ENCODE measurements at regions not wholly inside any gene's neighbourhood (a gene's known extent, or its start where the extent isn't known, plus 50 kb on each side); places are given as distances from the start of the nearest gene placed in this dataset.

DNA sequence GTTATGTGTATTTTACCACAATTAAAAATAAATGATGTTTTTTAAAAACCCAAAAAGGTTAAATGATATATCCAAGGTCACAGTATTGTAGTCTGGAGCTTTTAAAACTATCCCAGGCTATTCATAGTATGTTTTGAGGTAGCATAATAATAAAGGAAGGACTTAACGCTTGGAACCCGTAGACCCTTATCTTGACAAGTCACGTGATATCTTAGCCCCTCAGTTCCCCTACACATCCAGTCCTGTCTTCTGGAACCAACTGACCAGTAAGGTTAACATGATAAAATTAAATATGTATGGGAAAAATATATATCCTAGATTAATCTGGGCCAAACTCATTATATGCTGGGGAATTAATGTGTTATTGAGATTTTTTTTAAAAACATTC, 142.2 kb downstream of the RXFP2 start:
- no peak for TF ChIP-seq POLR2A (IDR thresholded peaks at IDR 0.05)
- TF ChIP-seq, protein P1, sequence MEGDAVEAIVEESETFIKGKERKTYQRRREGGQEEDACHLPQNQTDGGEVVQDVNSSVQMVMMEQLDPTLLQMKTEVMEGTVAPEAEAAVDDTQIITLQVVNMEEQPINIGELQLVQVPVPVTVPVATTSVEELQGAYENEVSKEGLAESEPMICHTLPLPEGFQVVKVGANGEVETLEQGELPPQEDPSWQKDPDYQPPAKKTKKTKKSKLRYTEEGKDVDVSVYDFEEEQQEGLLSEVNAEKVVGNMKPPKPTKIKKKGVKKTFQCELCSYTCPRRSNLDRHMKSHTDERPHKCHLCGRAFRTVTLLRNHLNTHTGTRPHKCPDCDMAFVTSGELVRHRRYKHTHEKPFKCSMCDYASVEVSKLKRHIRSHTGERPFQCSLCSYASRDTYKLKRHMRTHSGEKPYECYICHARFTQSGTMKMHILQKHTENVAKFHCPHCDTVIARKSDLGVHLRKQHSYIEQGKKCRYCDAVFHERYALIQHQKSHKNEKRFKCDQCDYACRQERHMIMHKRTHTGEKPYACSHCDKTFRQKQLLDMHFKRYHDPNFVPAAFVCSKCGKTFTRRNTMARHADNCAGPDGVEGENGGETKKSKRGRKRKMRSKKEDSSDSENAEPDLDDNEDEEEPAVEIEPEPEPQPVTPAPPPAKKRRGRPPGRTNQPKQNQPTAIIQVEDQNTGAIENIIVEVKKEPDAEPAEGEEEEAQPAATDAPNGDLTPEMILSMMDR (IDR thresholded peaks at IDR 0.05), result no peak
